ENCODE measurements at regions not wholly inside any gene's neighbourhood (a gene's known extent, or its start where the extent isn't known, plus 50 kb on each side); places are given as distances from the start of the nearest gene placed in this dataset.

- TF ChIP-seq EP300 (IDR thresholded peaks at IDR 0.05) (no peak), CTCF (IDR thresholded peaks at IDR 0.05) (peak; percentile 74 to 84 (median 79))
Measured at GRCh38 chr13:76473552-76474134, 412.6 kb downstream of the KCTD12 start.

Data from ovary (tissue), 3 donors.